ENCODE measurements at regions not wholly inside any gene's neighbourhood (a gene's known extent, or its start where the extent isn't known, plus 50 kb on each side); places are given as distances from the start of the nearest gene placed in this dataset.

DNA sequence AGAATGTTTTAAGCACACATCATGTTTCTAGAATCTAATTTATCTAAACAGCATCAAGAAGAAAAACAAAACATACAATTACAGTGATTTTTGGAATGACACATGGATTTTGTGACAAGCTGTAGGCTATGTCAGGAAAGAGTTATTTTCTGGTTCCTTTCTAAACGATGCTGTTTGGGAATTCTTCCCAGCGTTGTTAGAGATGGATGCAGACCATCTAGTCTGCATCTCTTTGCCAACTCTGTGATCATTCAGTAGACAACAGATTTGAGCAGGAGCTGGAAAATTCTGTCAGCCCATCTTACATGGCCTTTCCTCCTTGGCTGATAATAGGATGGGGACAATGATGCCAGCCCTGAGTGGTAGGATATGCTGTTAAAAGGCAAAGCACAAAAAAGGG, 295.7 kb upstream of the TRPC7 start:
- TF ChIP-seq, protein P1, sequence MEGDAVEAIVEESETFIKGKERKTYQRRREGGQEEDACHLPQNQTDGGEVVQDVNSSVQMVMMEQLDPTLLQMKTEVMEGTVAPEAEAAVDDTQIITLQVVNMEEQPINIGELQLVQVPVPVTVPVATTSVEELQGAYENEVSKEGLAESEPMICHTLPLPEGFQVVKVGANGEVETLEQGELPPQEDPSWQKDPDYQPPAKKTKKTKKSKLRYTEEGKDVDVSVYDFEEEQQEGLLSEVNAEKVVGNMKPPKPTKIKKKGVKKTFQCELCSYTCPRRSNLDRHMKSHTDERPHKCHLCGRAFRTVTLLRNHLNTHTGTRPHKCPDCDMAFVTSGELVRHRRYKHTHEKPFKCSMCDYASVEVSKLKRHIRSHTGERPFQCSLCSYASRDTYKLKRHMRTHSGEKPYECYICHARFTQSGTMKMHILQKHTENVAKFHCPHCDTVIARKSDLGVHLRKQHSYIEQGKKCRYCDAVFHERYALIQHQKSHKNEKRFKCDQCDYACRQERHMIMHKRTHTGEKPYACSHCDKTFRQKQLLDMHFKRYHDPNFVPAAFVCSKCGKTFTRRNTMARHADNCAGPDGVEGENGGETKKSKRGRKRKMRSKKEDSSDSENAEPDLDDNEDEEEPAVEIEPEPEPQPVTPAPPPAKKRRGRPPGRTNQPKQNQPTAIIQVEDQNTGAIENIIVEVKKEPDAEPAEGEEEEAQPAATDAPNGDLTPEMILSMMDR (conservative IDR thresholded peaks at IDR 0.05 in 1 of 2, IDR thresholded peaks at IDR 0.05 in 1 of 2; ENCODE audit: low read depth in 1 of 2, low read length in 2 of 2), result no peak
- no peak for TF ChIP-seq EZH2 (IDR thresholded peaks at IDR 0.05; ENCODE audit: low read length, missing control alignments)
- Histone ChIP-seq H3K4me3 (replicated peaks in 1 of 4; ENCODE audit: control extremely low read depth in 1 of 4, insufficient read depth in 1 of 4, low read depth in 3 of 4, low read length in 4 of 4) (no peak overlapping the region), H3K27me3 (ENCODE audit: control insufficient read depth, insufficient read depth, low read length) (no peaks in the 10 kb centered on the region)

DNA sequence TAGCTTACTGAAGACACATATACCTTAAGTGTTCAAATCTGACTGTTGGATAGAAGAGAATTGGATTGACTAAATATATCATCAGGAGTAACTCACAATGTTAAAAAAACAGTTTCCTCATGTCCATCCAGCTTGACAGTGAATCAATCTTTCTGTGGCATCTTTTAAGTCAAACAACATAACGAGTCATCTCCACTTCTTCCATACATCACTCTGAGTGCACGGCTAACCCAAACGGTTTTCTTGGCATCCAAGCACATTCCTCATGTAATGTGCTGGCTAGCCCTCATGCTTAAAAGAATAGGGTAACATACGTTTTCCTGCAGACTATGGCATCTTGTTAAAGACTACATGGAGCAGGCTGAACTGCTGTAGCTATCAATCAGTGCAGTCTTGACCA, 291.5 kb upstream of the TRPC7 start:
- Histone ChIP-seq H3K27ac (ENCODE audit: insufficient read depth, low read length) (no peak overlapping the region), H4K20me1 (ENCODE audit: control insufficient read depth, extremely low read depth, insufficient read depth, low read length) (no peaks in the 10 kb centered on the region), H3K9ac (ENCODE audit: insufficient read depth, low read length) (no peak overlapping the region), H3K79me2 (ENCODE audit: control insufficient read depth, insufficient read depth, low read length) (no peaks in the 10 kb centered on the region), H3K36me3 (ENCODE audit: control insufficient read depth, insufficient read depth, low read length) (no peaks in the 10 kb centered on the region), H3K9me3 (ENCODE audit: control insufficient read depth, insufficient read depth, low read depth, low read length) (no peaks in the 10 kb centered on the region), H3K4me2 (ENCODE audit: extremely low read depth, insufficient read depth, low read length) (no peak overlapping the region), H3K4me1 (ENCODE audit: control insufficient read depth, extremely low read depth, insufficient read depth, low read length) (no peaks in the 10 kb centered on the region), H3K4me3 (replicated peaks in 1 of 4; ENCODE audit: control extremely low read depth in 1 of 4, insufficient read depth in 1 of 4, low read depth in 3 of 4, low read length in 4 of 4) (no peak overlapping the region), H2AFZ (ENCODE audit: low read length) (no peak overlapping the region), H3K27me3 (ENCODE audit: control insufficient read depth, insufficient read depth, low read length) (no peaks in the 10 kb centered on the region)
- DNase-seq (ENCODE audit: low read depth in 2 of 2), result peak in 1 of 2 donors; percentile 68
- TF ChIP-seq EZH2 (IDR thresholded peaks at IDR 0.05; ENCODE audit: low read length, missing control alignments), result no peak
- TF ChIP-seq, protein P1 (conservative IDR thresholded peaks at IDR 0.05 in 1 of 2, IDR thresholded peaks at IDR 0.05 in 1 of 2; ENCODE audit: low read depth in 1 of 2, low read length in 2 of 2), result no peak

More for the DNA sequence above, 295.7 kb upstream of the TRPC7 start:
- Histone ChIP-seq H3K4me1 (ENCODE audit: control insufficient read depth, extremely low read depth, insufficient read depth, low read length) (no peaks in the 10 kb centered on the region), H3K79me2 (ENCODE audit: control insufficient read depth, insufficient read depth, low read length) (no peaks in the 10 kb centered on the region), H3K4me2 (ENCODE audit: extremely low read depth, insufficient read depth, low read length) (no peak overlapping the region), H3K27ac (ENCODE audit: insufficient read depth, low read length) (no peak overlapping the region), H3K9me3 (ENCODE audit: control insufficient read depth, insufficient read depth, low read depth, low read length) (no peaks in the 10 kb centered on the region), H3K36me3 (ENCODE audit: control insufficient read depth, insufficient read depth, low read length) (no peaks in the 10 kb centered on the region), H3K9ac (ENCODE audit: insufficient read depth, low read length) (no peak overlapping the region), H2AFZ (ENCODE audit: low read length) (no peak overlapping the region), H4K20me1 (ENCODE audit: control insufficient read depth, extremely low read depth, insufficient read depth, low read length) (no peaks in the 10 kb centered on the region)
- no peak for DNase-seq (ENCODE audit: low read depth in 2 of 2)

DNA sequence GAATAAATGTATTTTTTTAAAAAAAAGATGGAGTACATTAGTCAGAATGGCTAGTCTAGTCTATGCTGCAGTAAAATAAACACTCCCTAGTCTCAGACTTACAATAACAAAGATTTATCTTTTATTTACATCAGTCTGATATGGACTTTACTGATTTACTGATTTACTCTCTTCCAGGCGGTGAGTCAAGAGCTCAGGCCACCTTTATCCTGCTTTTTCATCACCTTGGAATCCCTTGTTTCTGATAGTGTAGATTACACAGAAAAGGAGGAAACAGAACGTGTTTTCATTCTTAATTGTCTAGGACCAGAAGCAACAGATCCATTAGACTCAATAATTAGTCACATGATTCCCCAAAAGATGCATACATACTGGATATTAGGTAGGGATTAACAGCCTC, 290.1 kb upstream of the TRPC7 start:
- Histone ChIP-seq H3K9me3 (ENCODE audit: control insufficient read depth, insufficient read depth, low read depth, low read length) (no peaks in the 10 kb centered on the region), H4K20me1 (ENCODE audit: control insufficient read depth, extremely low read depth, insufficient read depth, low read length) (no peaks in the 10 kb centered on the region), H3K27me3 (ENCODE audit: control insufficient read depth, insufficient read depth, low read length) (no peaks in the 10 kb centered on the region), H3K4me2 (ENCODE audit: extremely low read depth, insufficient read depth, low read length) (no peak overlapping the region), H3K9ac (ENCODE audit: insufficient read depth, low read length) (no peak overlapping the region), H3K79me2 (ENCODE audit: control insufficient read depth, insufficient read depth, low read length) (no peaks in the 10 kb centered on the region), H3K4me3 (replicated peaks in 1 of 4; ENCODE audit: control extremely low read depth in 1 of 4, insufficient read depth in 1 of 4, low read depth in 3 of 4, low read length in 4 of 4) (no peak overlapping the region), H2AFZ (ENCODE audit: low read length) (no peak overlapping the region), H3K4me1 (ENCODE audit: control insufficient read depth, extremely low read depth, insufficient read depth, low read length) (no peaks in the 10 kb centered on the region), H3K36me3 (ENCODE audit: control insufficient read depth, insufficient read depth, low read length) (no peaks in the 10 kb centered on the region), H3K27ac (ENCODE audit: insufficient read depth, low read length) (no peak overlapping the region)
- DNase-seq (ENCODE audit: low read depth in 2 of 2), result peak in 1 of 2 donors; percentile 79
- TF ChIP-seq, protein P1 (conservative IDR thresholded peaks at IDR 0.05 in 1 of 2, IDR thresholded peaks at IDR 0.05 in 1 of 2; ENCODE audit: low read depth in 1 of 2, low read length in 2 of 2), result no peak
- no peak for TF ChIP-seq EZH2 (IDR thresholded peaks at IDR 0.05; ENCODE audit: low read length, missing control alignments)
